GM23338 (cell line): ENCODE measurements at regions not wholly inside any gene's neighbourhood (a gene's known extent, or its start where the extent isn't known, plus 50 kb on each side); places are given as distances from the start of the nearest gene placed in this dataset.

ENCODE experiments used
- ATAC-seq: fragments of 200-7000 bp; cut with Tn5 transposase; 3 replicates; pipeline ENCODE4 v1.9.1; 2020
- DNase-seq: peaks from one replicate; pipeline ENCODE4 v3.0.0-alpha.2; 2015; ENCODE audit warnings: low spot score
- H2AFZ ChIP-seq: fragments of 200-600 bp; sonication (generic); 2 replicates; pipeline ENCODE4 v1.8.0; 2016; ENCODE audit warnings: antibody characterized with exemption, mild to moderate bottlenecking, moderate library complexity
- H3F3A ChIP-seq: fragments of 200-600 bp; sonication (generic); replicated peaks from 2 replicates; pipeline ENCODE4 v1.8.0; 2017; ENCODE audit warnings: antibody characterized with exemption, mixed run types, low read depth
- H3K27ac ChIP-seq: fragments of 200-600 bp; sonication (generic); 2 replicates; pipeline ENCODE4 v1.6.1; 2016; ENCODE audit warnings: low read depth
- H3K27me3 ChIP-seq: fragments of 200-600 bp; sonication (generic); 2 replicates; pipeline ENCODE4 v1.8.0; 2016; ENCODE audit warnings: mild to moderate bottlenecking, mixed run types, moderate library complexity; ENCODE audit not compliant: insufficient read depth
- H3K36me3 ChIP-seq: fragments of 200-600 bp; sonication (generic); 2 replicates; pipeline ENCODE4 v1.8.0; 2016; ENCODE audit warnings: mild to moderate bottlenecking; ENCODE audit not compliant: insufficient read depth
- H3K4me1 ChIP-seq: fragments of 200-600 bp; sonication (generic); 2 replicates; pipeline ENCODE4 v1.8.0; 2016; ENCODE audit warnings: mild to moderate bottlenecking, moderate library complexity; ENCODE audit not compliant: insufficient read depth
- H3K4me2 ChIP-seq: fragments of 200-600 bp; sonication (generic); 2 replicates; pipeline ENCODE4 v1.7.1; 2017; ENCODE audit warnings: mixed run types
- H3K4me3 ChIP-seq: fragments of 200-600 bp; sonication (generic); 2 replicates; pipeline ENCODE4 v1.6.1; 2016; ENCODE audit warnings: mixed run types
- H3K79me2 ChIP-seq: fragments of 200-600 bp; sonication (generic); replicated peaks from 2 replicates; pipeline ENCODE4 v1.8.0; 2017; ENCODE audit warnings: mild to moderate bottlenecking; ENCODE audit not compliant: insufficient read depth
- H3K9me2 ChIP-seq: fragments of 200-600 bp; sonication (generic); 2 replicates; pipeline ENCODE4 v1.8.0; 2017; ENCODE audit not compliant: insufficient read depth
- H4K20me1 ChIP-seq: fragments of 200-600 bp; sonication (generic); replicated peaks from 2 replicates; pipeline ENCODE4 v1.8.0; 2017; ENCODE audit warnings: mild to moderate bottlenecking; ENCODE audit not compliant: insufficient read depth
- H3K27ac Mint-ChIP-seq: 2 replicates; pipeline ENCODE4 v1.8.0; 2020; ENCODE audit warnings: inconsistent platforms, mild to moderate bottlenecking, moderate library complexity, mixed read lengths
- H3K27me3 Mint-ChIP-seq: 3 replicates; pipeline ENCODE4 v1.8.0; 2022; ENCODE audit warnings: low read depth, mild to moderate bottlenecking, moderate library complexity, mixed read lengths, inconsistent platforms; ENCODE audit not compliant: insufficient read depth, poor library complexity
- H3K36me3 Mint-ChIP-seq: 3 replicates; pipeline ENCODE4 v1.8.0; 2021; ENCODE audit warnings: low read depth, mild to moderate bottlenecking, inconsistent platforms, moderate library complexity, mixed read lengths
- H3K4me1 Mint-ChIP-seq: 3 replicates; pipeline ENCODE4 v1.8.0; 2020; ENCODE audit warnings: mild to moderate bottlenecking, inconsistent platforms, mixed read lengths
- H3K4me3 Mint-ChIP-seq: 3 replicates; pipeline ENCODE4 v1.8.0; 2021; ENCODE audit warnings: moderate library complexity, mild to moderate bottlenecking, inconsistent platforms, mixed read lengths
- H3K9me3 Mint-ChIP-seq: 3 replicates; pipeline ENCODE4 v1.8.0; 2020; ENCODE audit warnings: moderate library complexity, mild to moderate bottlenecking, inconsistent platforms, mixed read lengths
- EZH2phosphoT487 ChIP-seq: fragments of 200-600 bp; sonication (generic); IDR thresholded peaks from one replicate; pipeline ENCODE4 v1.8.1; 2018; ENCODE audit warnings: antibody characterized with exemption; ENCODE audit not compliant: unreplicated experiment
- JUNB ChIP-seq: IDR thresholded peaks from one replicate; pipeline ENCODE4 v1.6.1; 2016; ENCODE audit warnings: antibody characterized with exemption; ENCODE audit not compliant: unreplicated experiment
- POLR2AphosphoS5 ChIP-seq: IDR thresholded peaks from 2 replicates; pipeline ENCODE4 v1.6.1; 2016; ENCODE audit warnings: antibody characterized with exemption, low read depth
- STAT1 ChIP-seq: IDR thresholded peaks from one replicate; pipeline ENCODE4 v1.6.1; 2016; ENCODE audit warnings: antibody characterized with exemption; ENCODE audit not compliant: unreplicated experiment
- ZNF331 ChIP-seq: fragments of 250-450 bp; sonication (Bioruptor Pico); IDR thresholded peaks from 2 replicates; pipeline ENCODE4 v1.5.0; 2020; ENCODE audit warnings: low read depth, mild to moderate bottlenecking, moderate library complexity
- TF ChIP-seq, protein P1 (sequence below): fragments of 250-450 bp; sonication (Bioruptor Pico); IDR thresholded peaks from 2 replicates; pipeline ENCODE4 v1.5.0; 2020; ENCODE audit warnings: mild to moderate bottlenecking, moderate library complexity
- TF ChIP-seq, protein P2 (sequence below), 2 experiments: fragments of 200-600 bp in 1 of 2; sonication (generic) in 1 of 2; conservative IDR thresholded peaks; 2 replicates each; pipeline versions ENCODE4 v1.5.1 to v1.6.1; 2016 to 2017; ENCODE audit warnings: antibody characterized with exemption in 2 of 2, low read depth in 2 of 2, mild to moderate bottlenecking in 2 of 2, moderate library complexity in 1 of 2
- TF ChIP-seq, protein P3 (sequence below): IDR thresholded peaks from 2 replicates; pipeline ENCODE4 v1.6.1; 2016; ENCODE audit warnings: antibody characterized with exemption
- TF ChIP-seq, protein P4 (sequence below): IDR thresholded peaks from one replicate; pipeline ENCODE4 v1.6.1; 2018; ENCODE audit warnings: antibody characterized with exemption; ENCODE audit not compliant: unreplicated experiment

DNA sequence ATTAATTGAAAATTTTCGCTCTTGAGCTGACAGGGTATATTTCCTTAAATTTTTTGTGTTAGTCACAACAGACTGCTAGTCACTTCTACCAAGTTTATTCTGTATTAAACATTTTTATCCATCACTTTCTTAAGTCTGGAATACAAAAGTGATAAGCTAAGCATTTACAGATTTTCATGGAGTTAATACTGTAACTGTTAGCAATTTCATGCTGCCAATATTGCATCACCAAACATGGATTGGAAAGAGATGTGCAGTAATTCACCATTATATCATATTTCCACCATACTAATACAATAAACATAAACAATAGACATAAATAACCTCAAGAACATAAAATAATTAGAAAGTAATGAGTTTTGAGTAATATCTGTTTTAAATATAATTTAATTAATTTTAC, 854.0 kb upstream of the CITED2 start:
- Mint-ChIP-seq H3K27me3 (no peaks in the 10 kb centered on the region), H3K36me3 (peaks cover 22% of the 10 kb centered on the region), H3K9me3 (peaks cover 24% of the 10 kb centered on the region), H3K4me1 (no peaks in the 10 kb centered on the region), H3K27ac (no peak overlapping the region), H3K4me3 (no peak overlapping the region)
- Histone ChIP-seq H4K20me1 (no peaks in the 10 kb centered on the region), H3K4me3 (no peak overlapping the region), H3K4me1 (no peaks in the 10 kb centered on the region), H3K4me2 (no peak overlapping the region), H3F3A (no peaks in the 10 kb centered on the region), H3K9me2 (0 out of 2 replicates have a peak, but pooled peaks cover 3% of the 10 kb centered on the region), H3K79me2 (no peaks in the 10 kb centered on the region), H2AFZ (no peak overlapping the region), H3K27ac (no peak overlapping the region), H3K36me3 (no peaks in the 10 kb centered on the region), H3K27me3 (no peaks in the 10 kb centered on the region)
- TF ChIP-seq POLR2AphosphoS5, result no peak
- TF ChIP-seq, protein P1, sequence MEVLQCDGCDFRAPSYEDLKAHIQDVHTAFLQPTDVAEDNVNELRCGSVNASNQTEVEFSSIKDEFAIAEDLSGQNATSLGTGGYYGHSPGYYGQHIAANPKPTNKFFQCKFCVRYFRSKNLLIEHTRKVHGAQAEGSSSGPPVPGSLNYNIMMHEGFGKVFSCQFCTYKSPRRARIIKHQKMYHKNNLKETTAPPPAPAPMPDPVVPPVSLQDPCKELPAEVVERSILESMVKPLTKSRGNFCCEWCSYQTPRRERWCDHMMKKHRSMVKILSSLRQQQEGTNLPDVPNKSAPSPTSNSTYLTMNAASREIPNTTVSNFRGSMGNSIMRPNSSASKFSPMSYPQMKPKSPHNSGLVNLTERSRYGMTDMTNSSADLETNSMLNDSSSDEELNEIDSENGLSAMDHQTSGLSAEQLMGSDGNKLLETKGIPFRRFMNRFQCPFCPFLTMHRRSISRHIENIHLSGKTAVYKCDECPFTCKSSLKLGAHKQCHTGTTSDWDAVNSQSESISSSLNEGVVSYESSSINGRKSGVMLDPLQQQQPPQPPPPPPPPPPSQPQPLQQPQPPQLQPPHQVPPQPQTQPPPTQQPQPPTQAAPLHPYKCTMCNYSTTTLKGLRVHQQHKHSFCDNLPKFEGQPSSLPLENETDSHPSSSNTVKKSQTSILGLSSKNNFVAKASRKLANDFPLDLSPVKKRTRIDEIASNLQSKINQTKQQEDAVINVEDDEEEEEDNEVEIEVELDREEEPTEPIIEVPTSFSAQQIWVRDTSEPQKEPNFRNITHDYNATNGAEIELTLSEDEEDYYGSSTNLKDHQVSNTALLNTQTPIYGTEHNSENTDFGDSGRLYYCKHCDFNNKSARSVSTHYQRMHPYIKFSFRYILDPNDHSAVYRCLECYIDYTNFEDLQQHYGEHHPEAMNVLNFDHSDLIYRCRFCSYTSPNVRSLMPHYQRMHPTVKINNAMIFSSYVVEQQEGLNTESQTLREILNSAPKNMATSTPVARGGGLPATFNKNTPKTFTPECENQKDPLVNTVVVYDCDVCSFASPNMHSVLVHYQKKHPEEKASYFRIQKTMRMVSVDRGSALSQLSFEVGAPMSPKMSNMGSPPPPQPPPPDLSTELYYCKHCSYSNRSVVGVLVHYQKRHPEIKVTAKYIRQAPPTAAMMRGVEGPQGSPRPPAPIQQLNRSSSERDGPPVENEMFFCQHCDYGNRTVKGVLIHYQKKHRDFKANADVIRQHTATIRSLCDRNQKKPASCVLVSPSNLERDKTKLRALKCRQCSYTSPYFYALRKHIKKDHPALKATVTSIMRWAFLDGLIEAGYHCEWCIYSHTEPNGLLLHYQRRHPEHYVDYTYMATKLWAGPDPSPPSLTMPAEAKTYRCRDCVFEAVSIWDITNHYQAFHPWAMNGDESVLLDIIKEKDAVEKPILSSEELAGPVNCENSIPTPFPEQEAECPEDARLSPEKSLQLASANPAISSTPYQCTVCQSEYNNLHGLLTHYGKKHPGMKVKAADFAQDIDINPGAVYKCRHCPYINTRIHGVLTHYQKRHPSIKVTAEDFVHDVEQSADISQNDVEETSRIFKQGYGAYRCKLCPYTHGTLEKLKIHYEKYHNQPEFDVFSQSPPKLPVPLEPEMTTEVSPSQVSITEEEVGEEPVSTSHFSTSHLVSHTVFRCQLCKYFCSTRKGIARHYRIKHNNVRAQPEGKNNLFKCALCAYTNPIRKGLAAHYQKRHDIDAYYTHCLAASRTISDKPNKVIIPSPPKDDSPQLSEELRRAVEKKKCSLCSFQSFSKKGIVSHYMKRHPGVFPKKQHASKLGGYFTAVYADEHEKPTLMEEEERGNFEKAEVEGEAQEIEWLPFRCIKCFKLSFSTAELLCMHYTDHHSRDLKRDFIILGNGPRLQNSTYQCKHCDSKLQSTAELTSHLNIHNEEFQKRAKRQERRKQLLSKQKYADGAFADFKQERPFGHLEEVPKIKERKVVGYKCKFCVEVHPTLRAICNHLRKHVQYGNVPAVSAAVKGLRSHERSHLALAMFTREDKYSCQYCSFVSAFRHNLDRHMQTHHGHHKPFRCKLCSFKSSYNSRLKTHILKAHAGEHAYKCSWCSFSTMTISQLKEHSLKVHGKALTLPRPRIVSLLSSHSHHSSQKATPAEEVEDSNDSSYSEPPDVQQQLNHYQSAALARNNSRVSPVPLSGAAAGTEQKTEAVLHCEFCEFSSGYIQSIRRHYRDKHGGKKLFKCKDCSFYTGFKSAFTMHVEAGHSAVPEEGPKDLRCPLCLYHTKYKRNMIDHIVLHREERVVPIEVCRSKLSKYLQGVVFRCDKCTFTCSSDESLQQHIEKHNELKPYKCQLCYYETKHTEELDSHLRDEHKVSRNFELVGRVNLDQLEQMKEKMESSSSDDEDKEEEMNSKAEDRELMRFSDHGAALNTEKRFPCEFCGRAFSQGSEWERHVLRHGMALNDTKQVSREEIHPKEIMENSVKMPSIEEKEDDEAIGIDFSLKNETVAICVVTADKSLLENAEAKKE (CRISPR knock-in tag), result no peak
- TF ChIP-seq, protein P2, sequence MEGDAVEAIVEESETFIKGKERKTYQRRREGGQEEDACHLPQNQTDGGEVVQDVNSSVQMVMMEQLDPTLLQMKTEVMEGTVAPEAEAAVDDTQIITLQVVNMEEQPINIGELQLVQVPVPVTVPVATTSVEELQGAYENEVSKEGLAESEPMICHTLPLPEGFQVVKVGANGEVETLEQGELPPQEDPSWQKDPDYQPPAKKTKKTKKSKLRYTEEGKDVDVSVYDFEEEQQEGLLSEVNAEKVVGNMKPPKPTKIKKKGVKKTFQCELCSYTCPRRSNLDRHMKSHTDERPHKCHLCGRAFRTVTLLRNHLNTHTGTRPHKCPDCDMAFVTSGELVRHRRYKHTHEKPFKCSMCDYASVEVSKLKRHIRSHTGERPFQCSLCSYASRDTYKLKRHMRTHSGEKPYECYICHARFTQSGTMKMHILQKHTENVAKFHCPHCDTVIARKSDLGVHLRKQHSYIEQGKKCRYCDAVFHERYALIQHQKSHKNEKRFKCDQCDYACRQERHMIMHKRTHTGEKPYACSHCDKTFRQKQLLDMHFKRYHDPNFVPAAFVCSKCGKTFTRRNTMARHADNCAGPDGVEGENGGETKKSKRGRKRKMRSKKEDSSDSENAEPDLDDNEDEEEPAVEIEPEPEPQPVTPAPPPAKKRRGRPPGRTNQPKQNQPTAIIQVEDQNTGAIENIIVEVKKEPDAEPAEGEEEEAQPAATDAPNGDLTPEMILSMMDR (conservative IDR thresholded peaks at IDR 0.05; ENCODE audit: low read depth in 2 of 2), result no peak
- TF ChIP-seq, protein P3, sequence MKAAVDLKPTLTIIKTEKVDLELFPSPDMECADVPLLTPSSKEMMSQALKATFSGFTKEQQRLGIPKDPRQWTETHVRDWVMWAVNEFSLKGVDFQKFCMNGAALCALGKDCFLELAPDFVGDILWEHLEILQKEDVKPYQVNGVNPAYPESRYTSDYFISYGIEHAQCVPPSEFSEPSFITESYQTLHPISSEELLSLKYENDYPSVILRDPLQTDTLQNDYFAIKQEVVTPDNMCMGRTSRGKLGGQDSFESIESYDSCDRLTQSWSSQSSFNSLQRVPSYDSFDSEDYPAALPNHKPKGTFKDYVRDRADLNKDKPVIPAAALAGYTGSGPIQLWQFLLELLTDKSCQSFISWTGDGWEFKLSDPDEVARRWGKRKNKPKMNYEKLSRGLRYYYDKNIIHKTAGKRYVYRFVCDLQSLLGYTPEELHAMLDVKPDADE, result no peak
- TF ChIP-seq JUNB, result no peak
- no peak for TF ChIP-seq ZNF331 (CRISPR knock-in tag)
- TF ChIP-seq EZH2phosphoT487, result no peak
- TF ChIP-seq, protein P4, sequence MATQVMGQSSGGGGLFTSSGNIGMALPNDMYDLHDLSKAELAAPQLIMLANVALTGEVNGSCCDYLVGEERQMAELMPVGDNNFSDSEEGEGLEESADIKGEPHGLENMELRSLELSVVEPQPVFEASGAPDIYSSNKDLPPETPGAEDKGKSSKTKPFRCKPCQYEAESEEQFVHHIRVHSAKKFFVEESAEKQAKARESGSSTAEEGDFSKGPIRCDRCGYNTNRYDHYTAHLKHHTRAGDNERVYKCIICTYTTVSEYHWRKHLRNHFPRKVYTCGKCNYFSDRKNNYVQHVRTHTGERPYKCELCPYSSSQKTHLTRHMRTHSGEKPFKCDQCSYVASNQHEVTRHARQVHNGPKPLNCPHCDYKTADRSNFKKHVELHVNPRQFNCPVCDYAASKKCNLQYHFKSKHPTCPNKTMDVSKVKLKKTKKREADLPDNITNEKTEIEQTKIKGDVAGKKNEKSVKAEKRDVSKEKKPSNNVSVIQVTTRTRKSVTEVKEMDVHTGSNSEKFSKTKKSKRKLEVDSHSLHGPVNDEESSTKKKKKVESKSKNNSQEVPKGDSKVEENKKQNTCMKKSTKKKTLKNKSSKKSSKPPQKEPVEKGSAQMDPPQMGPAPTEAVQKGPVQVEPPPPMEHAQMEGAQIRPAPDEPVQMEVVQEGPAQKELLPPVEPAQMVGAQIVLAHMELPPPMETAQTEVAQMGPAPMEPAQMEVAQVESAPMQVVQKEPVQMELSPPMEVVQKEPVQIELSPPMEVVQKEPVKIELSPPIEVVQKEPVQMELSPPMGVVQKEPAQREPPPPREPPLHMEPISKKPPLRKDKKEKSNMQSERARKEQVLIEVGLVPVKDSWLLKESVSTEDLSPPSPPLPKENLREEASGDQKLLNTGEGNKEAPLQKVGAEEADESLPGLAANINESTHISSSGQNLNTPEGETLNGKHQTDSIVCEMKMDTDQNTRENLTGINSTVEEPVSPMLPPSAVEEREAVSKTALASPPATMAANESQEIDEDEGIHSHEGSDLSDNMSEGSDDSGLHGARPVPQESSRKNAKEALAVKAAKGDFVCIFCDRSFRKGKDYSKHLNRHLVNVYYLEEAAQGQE, result no peak
- TF ChIP-seq STAT1, result no peak
- DNase-seq (no peak), ATAC-seq (no peak)
